GM13977 (cell line): ENCODE measurements at regions not wholly inside any gene's neighbourhood (a gene's known extent, or its start where the extent isn't known, plus 50 kb on each side); places are given as distances from the start of the nearest gene placed in this dataset.

Source experiments
- DNase-seq: peaks from one replicate; pipeline ENCODE4 v3.0.0; 2012; ENCODE audit warnings: low spot score
- in situ Hi-C: fragments of 300-500 bp; cut with MboI; formaldehyde crosslinking; loops from one replicate; pipeline ENCODE4 v1.12.0; 2022; ENCODE audit warnings: low sequenced_read_pairs, low pct_unique_long_range_greater_than_20kb, mixed read lengths, inconsistent platforms; ENCODE audit not compliant: unreplicated experiment
- TF ChIP-seq, protein P1 (sequence below): IDR thresholded peaks from 2 replicates; pipeline ENCODE4 v1.5.1; 2012; ENCODE audit warnings: mild to moderate bottlenecking, control low read depth; ENCODE audit not compliant: insufficient read depth; ENCODE audit errors: extremely low read depth, missing control alignments

- DNase-seq, result no peak
- in situ Hi-C loops, result no loop called here
- TF ChIP-seq, protein P1, sequence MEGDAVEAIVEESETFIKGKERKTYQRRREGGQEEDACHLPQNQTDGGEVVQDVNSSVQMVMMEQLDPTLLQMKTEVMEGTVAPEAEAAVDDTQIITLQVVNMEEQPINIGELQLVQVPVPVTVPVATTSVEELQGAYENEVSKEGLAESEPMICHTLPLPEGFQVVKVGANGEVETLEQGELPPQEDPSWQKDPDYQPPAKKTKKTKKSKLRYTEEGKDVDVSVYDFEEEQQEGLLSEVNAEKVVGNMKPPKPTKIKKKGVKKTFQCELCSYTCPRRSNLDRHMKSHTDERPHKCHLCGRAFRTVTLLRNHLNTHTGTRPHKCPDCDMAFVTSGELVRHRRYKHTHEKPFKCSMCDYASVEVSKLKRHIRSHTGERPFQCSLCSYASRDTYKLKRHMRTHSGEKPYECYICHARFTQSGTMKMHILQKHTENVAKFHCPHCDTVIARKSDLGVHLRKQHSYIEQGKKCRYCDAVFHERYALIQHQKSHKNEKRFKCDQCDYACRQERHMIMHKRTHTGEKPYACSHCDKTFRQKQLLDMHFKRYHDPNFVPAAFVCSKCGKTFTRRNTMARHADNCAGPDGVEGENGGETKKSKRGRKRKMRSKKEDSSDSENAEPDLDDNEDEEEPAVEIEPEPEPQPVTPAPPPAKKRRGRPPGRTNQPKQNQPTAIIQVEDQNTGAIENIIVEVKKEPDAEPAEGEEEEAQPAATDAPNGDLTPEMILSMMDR, result no peak
Observed at GRCh38 chr16:63904930-63905329, 1216.9 kb downstream of the CDH11 start.

GRCh38 chr16:63904182-63904581 is 1217.7 kb downstream of the CDH11 start:
- DNase-seq, result no peak
- TF ChIP-seq, protein P1, result no peak
- in situ Hi-C loops, result no loop called here

- no peak for DNase-seq
- in situ Hi-C loops, result no loop called here
- TF ChIP-seq, protein P1, result no peak
Observed at GRCh38 chr16:63896383-63897109, 1225.3 kb downstream of the CDH11 start.

DNA sequence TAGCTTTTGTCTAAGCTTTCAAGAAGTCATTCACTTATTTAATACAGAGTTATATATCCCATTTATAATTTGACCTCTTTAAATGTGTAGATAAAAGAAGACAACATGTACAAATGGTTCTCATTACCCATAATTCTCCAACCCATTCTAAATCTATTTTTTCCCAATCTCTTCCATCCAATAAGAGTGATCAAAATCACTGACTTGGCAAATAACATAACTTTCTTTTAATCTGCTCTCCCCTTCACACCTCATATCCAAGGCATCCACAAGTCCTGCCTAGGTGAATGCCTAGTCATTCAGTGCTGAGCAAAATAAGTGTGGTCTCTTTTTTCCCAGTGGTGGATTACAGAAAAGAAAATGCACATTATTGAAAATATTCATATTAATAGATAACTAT is 1231.1 kb downstream of the CDH11 start:
- TF ChIP-seq, protein P1, result no peak
- no peak for DNase-seq
- in situ Hi-C loops, result no loop called here

GRCh38 chr16:63890081-63890480 is 1231.8 kb downstream of the CDH11 start:
- no peak for DNase-seq
- TF ChIP-seq, protein P1, result no peak
- in situ Hi-C loops, result no loop called here

GRCh38 chr16:63883091-63883490 is 1238.8 kb downstream of the CDH11 start:
- TF ChIP-seq, protein P1, result no peak
- DNase-seq, result no peak
- in situ Hi-C loops, result no loop called here
